Activated CD8-positive, alpha-beta T cell treated with anti-CD3 and anti-CD28 coated beads for 36 hours (primary cell): ENCODE measurements at regions not wholly inside any gene's neighbourhood (a gene's known extent, or its start where the extent isn't known, plus 50 kb on each side); places are given as distances from the start of the nearest gene placed in this dataset.
"Not testable (repeated sequence)": the region's sequence is repeated elsewhere in the genome, so short reads cannot be mapped to it uniquely, and the experiment has no call there.

Experiments used
- ATAC-seq: fragments of 200-7000 bp; cut with Tn5 transposase; one replicate; pipeline ENCODE4 v1.10.0; 2021; ENCODE audit warnings: mild to moderate bottlenecking, moderate library complexity
- CTCF ChIA-PET: fragments of 350-600 bp; sonication (Branson Sonifier 250); formaldehyde crosslinking; loops from one replicate; lab custom pipeline; 2021; ENCODE audit warnings: antibody characterized with exemption; lab: Charles Lee
- POLR2A ChIA-PET: fragments of 350-600 bp; sonication (Branson Sonifier 250); formaldehyde crosslinking; loops from one replicate; lab custom pipeline; 2021; ENCODE audit warnings: antibody characterized with exemption; lab: Charles Lee
- DNase-seq: peaks from one replicate; pipeline ENCODE4 v3.0.0-alpha.2; 2020
- H3K27ac Mint-ChIP-seq: one replicate; pipeline ENCODE4 v1.8.0; 2021; ENCODE audit warnings: mild to moderate bottlenecking, mixed read lengths
- H3K27me3 Mint-ChIP-seq: one replicate; pipeline ENCODE4 v1.8.0; 2021; ENCODE audit warnings: mixed read lengths
- H3K36me3 Mint-ChIP-seq: one replicate; pipeline ENCODE4 v1.8.0; 2021; ENCODE audit warnings: low read depth, mixed read lengths
- H3K4me1 Mint-ChIP-seq: one replicate; pipeline ENCODE4 v1.8.0; 2021; ENCODE audit warnings: low read depth, mixed read lengths
- H3K4me3 Mint-ChIP-seq: one replicate; pipeline ENCODE4 v1.8.0; 2021; ENCODE audit warnings: mild to moderate bottlenecking, moderate library complexity, mixed read lengths
- H3K9me3 Mint-ChIP-seq: one replicate; pipeline ENCODE4 v1.8.0; 2021; ENCODE audit warnings: mixed read lengths
- intact Hi-C: fragments of 100-400 bp; cut with micrococcal nuclease; formaldehyde crosslinking; loops from one replicate; pipeline ENCODE4 v1.10.0; 2022
- TF ChIP-seq, protein P1 (sequence below): fragments of 200-600 bp; IDR thresholded peaks from one replicate; pipeline ENCODE4 v1.8.0; 2022; ENCODE audit warnings: antibody characterized with exemption, mild to moderate bottlenecking

DNA sequence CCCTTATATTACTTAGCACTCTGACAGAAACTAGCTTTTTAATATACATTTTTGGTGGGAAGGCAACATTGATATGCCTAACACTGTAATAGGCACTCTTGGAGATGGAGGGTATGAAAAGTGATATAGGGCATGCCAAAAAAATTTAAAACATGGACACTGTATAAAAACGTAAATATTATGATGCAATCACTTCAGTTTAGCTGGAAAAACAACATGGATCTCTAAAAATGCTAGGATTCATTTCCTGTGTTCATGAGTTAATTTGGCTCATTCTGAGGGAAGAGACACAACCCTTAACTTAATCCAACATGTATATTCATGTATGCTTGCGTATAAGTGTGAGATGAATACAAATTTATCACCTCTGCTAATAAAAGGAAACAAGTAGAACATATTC is 157.3 kb upstream of the TFAP2D start:
- TF ChIP-seq, protein P1, sequence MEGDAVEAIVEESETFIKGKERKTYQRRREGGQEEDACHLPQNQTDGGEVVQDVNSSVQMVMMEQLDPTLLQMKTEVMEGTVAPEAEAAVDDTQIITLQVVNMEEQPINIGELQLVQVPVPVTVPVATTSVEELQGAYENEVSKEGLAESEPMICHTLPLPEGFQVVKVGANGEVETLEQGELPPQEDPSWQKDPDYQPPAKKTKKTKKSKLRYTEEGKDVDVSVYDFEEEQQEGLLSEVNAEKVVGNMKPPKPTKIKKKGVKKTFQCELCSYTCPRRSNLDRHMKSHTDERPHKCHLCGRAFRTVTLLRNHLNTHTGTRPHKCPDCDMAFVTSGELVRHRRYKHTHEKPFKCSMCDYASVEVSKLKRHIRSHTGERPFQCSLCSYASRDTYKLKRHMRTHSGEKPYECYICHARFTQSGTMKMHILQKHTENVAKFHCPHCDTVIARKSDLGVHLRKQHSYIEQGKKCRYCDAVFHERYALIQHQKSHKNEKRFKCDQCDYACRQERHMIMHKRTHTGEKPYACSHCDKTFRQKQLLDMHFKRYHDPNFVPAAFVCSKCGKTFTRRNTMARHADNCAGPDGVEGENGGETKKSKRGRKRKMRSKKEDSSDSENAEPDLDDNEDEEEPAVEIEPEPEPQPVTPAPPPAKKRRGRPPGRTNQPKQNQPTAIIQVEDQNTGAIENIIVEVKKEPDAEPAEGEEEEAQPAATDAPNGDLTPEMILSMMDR, result no peak
- ChIA-PET CTCF (no interaction called here), POLR2A (no interaction called here)
- no peak overlapping the region for H3K27ac Mint-ChIP-seq
- ATAC-seq, result no peak
- no peaks in the 10 kb centered on the region for H3K4me1 Mint-ChIP-seq
- intact Hi-C loops, result no loop called here
- H3K36me3 Mint-ChIP-seq, result no peaks in the 10 kb centered on the region
- no peak for DNase-seq
- no peak overlapping the region for H3K4me3 Mint-ChIP-seq
- H3K27me3 Mint-ChIP-seq, result no peaks in the 10 kb centered on the region
- H3K9me3 Mint-ChIP-seq, result peaks cover 4% of the 10 kb centered on the region

DNA sequence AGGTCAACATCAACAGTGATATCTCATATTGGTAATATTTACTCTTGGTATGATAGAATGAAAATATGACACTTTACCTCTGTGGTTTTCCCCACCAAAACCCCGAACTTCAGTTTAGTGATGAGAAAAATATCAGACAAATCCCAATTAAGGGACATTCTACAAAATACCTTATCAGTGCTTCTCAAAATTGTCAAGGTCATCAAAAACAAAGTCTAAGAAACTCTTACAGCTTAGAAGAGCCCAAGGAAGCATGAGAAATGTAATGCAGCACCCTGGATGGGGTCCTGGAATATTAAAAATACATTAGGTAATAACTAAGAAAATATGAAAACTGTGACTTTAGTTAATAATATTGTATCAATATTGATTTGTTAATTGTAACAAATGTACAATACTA is 148.3 kb upstream of the TFAP2D start:
- ATAC-seq (no peak), DNase-seq (no peak)
- TF ChIP-seq, protein P1, result no peak
- Mint-ChIP-seq H3K27ac (no peak overlapping the region), H3K4me3 (no peak overlapping the region), H3K9me3 (no peaks in the 10 kb centered on the region), H3K27me3 (no peaks in the 10 kb centered on the region), H3K4me1 (no peaks in the 10 kb centered on the region), H3K36me3 (no peaks in the 10 kb centered on the region)
- CTCF ChIA-PET, result no interaction called here
- intact Hi-C loops, result no loop called here
- POLR2A ChIA-PET, result no interaction called here

DNA sequence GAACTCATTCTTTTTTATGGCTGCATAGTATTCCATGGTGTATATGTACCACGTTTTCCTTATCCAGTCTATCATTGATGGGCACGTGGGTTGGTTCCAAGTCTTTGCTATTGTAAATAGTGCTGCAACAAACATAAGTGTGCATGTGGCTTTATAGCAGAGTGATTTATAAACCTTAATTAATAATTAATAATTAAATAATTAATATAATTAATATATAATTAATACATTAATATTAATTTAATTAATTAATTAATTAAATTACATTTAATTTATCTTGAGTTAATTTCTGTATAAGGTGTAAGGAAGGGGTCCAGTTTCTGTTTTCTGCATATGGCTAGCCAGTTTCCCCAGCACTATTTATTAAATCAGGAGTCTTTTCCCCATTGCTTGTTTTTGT is 142.1 kb upstream of the TFAP2D start:
- DNase-seq, H3K9me3 Mint-ChIP-seq, POLR2A ChIA-PET, H3K36me3 Mint-ChIP-seq, CTCF ChIA-PET, intact Hi-C loops, ATAC-seq, H3K27me3 Mint-ChIP-seq, H3K4me1 Mint-ChIP-seq, H3K27ac Mint-ChIP-seq, H3K4me3 Mint-ChIP-seq: not testable (repeated sequence)

DNA sequence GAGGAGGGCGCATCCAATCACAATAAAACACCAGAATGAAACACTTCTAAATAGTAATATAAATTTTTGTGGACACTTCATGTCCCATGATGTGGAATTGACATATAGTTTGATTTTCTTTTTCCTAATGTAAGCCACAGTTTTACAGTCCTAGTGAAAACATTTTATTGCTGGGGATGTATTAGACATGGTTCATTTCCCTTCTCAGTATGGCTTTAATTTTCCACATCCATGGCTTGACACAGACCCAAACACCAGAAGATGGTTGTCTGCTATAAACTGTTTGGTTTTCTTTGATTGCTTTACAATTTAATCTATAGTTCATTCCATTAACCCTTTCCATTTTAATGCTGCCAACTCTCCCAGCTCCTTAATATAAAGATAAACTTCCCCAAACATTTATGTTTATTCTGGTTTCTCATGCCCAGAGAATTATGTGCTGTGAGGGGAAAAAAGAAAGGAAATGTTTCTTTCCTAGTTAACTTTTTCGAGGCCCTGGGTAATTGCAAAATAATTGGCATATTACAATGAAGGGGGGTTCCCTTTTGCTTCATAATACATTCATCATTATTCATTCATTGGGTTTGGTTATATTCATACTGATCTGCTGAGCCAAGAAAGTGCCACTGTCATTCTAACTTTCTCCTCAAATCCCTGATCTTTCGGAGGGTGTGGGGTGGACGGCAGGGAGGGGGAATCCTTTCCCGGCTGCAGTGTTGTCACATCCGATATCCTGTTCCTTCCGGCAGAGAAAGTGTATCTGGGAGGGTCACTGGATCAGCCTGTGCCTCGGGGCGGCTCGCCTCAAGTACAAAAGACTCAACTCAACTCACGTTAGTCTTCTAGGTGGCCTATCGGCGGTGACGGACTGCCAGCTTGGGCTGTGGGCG is 127.6 kb upstream of the TFAP2D start:
- POLR2A ChIA-PET, result no interaction called here
- TF ChIP-seq, protein P1, result no peak

DNA sequence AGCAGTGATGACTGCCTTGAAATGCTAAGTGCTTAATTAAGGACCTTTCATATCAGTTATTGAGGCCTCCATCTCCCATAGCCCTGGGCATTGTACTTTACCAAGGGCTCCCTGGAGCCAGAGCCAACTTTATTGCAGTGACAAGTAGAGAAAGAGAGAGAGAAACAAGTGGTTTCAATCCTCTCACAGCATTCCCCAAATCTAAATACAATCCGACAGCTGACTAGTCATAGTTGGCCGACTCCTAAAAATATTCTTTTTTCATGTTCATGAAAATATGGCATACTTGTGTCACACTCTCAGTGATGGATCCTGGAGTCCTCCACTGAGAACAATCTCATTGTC is 127.0 kb upstream of the TFAP2D start:
- intact Hi-C loops, result no loop called here
- Mint-ChIP-seq H3K27ac (no peak overlapping the region), H3K36me3 (no peaks in the 10 kb centered on the region), H3K9me3 (no peaks in the 10 kb centered on the region), H3K4me1 (no peaks in the 10 kb centered on the region), H3K27me3 (no peaks in the 10 kb centered on the region), H3K4me3 (no peak overlapping the region)
- ATAC-seq (no peak), DNase-seq (no peak)
- TF ChIP-seq, protein P1, result no peak
- ChIA-PET POLR2A (no interaction called here), CTCF (no interaction called here)

More for the DNA sequence above, 127.6 kb upstream of the TFAP2D start:
- CTCF ChIA-PET, result no interaction called here
- no peaks in the 10 kb centered on the region for H3K36me3 Mint-ChIP-seq
- ATAC-seq, result no peak
- intact Hi-C loops, result no loop called here
- no peaks in the 10 kb centered on the region for H3K9me3 Mint-ChIP-seq
- DNase-seq, result no peak
- no peak overlapping the region for H3K4me3 Mint-ChIP-seq
- no peak overlapping the region for H3K27ac Mint-ChIP-seq
- H3K27me3 Mint-ChIP-seq, result no peaks in the 10 kb centered on the region
- H3K4me1 Mint-ChIP-seq, result no peaks in the 10 kb centered on the region
